Right ventricle myocardium superior (tissue), 1 donor: ENCODE measurements at regions not wholly inside any gene's neighbourhood (a gene's known extent, or its start where the extent isn't known, plus 50 kb on each side); places are given as distances from the start of the nearest gene placed in this dataset.
"Not testable (repeated sequence)": the region's sequence is repeated elsewhere in the genome, so short reads cannot be mapped to it uniquely, and the experiment has no call there.

Experiments used
- ATAC-seq: fragments of 200-7000 bp; cut with Tn5 transposase; one replicate; pipeline ENCODE4 v1.9.1; 2020; ENCODE audit warnings: mild to moderate bottlenecking; ENCODE audit not compliant: poor library complexity
- DNase-seq: peaks from one replicate; pipeline ENCODE4 v3.0.0-alpha.2; 2020
- intact Hi-C: fragments of 100-400 bp; cut with DNase I; formaldehyde crosslinking; loops from one replicate; pipeline ENCODE4 v1.11.2; 2022
- donor health status: DM: no; HTN: yes; CAD: no; lungs with severe emphysema.

GRCh38 chr9:87039809-87040392 lies 92.6 kb upstream of the GAS1 start:
- ATAC-seq (no peak), DNase-seq (no peak)
- intact Hi-C loops, result no loop called here

GRCh38 chr9:87040410-87041009 lies 93.2 kb upstream of the GAS1 start:
- no peak for DNase-seq
- intact Hi-C loops, result no loop called here
- ATAC-seq, result no peak

GRCh38 chr9:87041553-87042235 lies 94.4 kb upstream of the GAS1 start:
- ATAC-seq, DNase-seq, intact Hi-C loops: not testable (repeated sequence)

GRCh38 chr9:87049929-87050608 lies 102.8 kb upstream of the GAS1 start:
- intact Hi-C loops, DNase-seq, ATAC-seq: not testable (repeated sequence)

- no peak for ATAC-seq
- DNase-seq, result no peak
- intact Hi-C loops, result no loop called here
Measured at GRCh38 chr9:87054999-87055686, 107.8 kb upstream of the GAS1 start.

GRCh38 chr9:87059772-87060171 lies 112.5 kb upstream of the GAS1 start:
- intact Hi-C loops, result no loop called here
- DNase-seq (no peak), ATAC-seq (no peak)

- intact Hi-C loops, result no loop called here
- ATAC-seq (no peak), DNase-seq (no peak)
Measured at GRCh38 chr9:87062746-87063145, 115.4 kb upstream of the GAS1 start.

GRCh38 chr9:87063246-87063645 lies 115.9 kb upstream of the GAS1 start:
- intact Hi-C loops, result no loop called here
- no peak for DNase-seq
- ATAC-seq, result no peak

- no peak for ATAC-seq
- intact Hi-C loops, result no loop called here
- DNase-seq, result no peak
Measured at GRCh38 chr9:87063871-87064270, 116.6 kb upstream of the GAS1 start.

GRCh38 chr9:87064311-87064710 lies 117.0 kb upstream of the GAS1 start:
- no peak for DNase-seq
- intact Hi-C loops, result no loop called here
- ATAC-seq, result no peak

- intact Hi-C loops, result no loop called here
- no peak for ATAC-seq
Measured at GRCh38 chr9:87065981-87066380, 118.7 kb upstream of the GAS1 start.

GRCh38 chr9:87067426-87067825 lies 120.1 kb upstream of the GAS1 start:
- DNase-seq (no peak), ATAC-seq (peak; percentile 31)
- intact Hi-C loops, result no loop called here

More at GRCh38 chr9:87065981-87066380, 118.7 kb upstream of the GAS1 start:
- no peak for DNase-seq

GRCh38 chr9:87068177-87068840 lies 121.0 kb upstream of the GAS1 start:
- DNase-seq, result no peak
- intact Hi-C loops, result no loop called here
- ATAC-seq, result no peak

- ATAC-seq (no peak), DNase-seq (no peak)
- intact Hi-C loops, result no loop called here
Measured at GRCh38 chr9:87069690-87070089, 122.4 kb upstream of the GAS1 start.

GRCh38 chr9:87070336-87070735 lies 123.0 kb upstream of the GAS1 start:
- intact Hi-C loops, result no loop called here
- ATAC-seq (no peak), DNase-seq (no peak)

GRCh38 chr9:87071473-87071872 lies 124.2 kb upstream of the GAS1 start:
- intact Hi-C loops, result no loop called here
- no peak for ATAC-seq
- DNase-seq, result no peak

- intact Hi-C loops, result no loop called here
- no peak for DNase-seq
- no peak for ATAC-seq
Measured at GRCh38 chr9:87073692-87074091, 126.4 kb upstream of the GAS1 start.

- intact Hi-C loops, result no loop called here
- no peak for DNase-seq
- ATAC-seq, result no peak
Measured at GRCh38 chr9:87075537-87075936, 128.2 kb upstream of the GAS1 start.

GRCh38 chr9:87076825-87077224 lies 129.5 kb upstream of the GAS1 start:
- intact Hi-C loops, result no loop called here
- DNase-seq (no peak), ATAC-seq (no peak)
